ENCODE measurements at regions not wholly inside any gene's neighbourhood (a gene's known extent, or its start where the extent isn't known, plus 50 kb on each side); places are given as distances from the start of the nearest gene placed in this dataset.

DNA sequence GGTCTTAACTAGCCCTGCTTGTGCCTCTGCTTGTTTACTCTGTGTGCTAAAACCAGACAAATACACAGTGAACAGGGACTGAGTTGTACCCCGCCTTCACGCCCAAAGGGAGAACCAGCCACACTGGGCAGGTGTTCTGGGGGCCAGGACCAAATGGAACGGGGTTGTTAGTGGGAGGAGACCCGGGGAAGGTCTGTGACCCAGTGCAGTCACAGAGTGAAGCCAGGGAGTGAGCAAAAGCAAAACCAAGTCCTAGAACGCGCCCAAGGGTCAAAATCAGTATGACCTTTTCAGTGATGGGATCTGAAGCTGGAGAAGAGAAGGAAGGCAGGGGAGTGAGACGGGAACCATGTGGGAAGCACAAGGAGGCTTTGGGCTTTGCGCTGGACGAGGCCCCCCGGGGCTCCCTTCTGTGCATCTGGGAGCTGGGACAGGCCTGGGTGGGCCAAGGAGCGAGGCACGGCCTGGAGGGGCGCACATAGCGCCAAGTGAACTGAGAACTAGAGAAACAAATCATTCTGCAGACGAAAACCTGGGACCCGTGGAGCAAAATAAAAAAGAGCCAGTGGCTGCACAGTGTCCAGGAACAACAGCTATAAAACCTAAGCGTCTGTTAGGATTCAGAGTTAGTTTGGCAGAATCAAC, 78.3 kb upstream of the ALDH1A3 start:
- ChIA-PET POLR2A (no interaction called here), CTCF (ENCODE audit: low intra/inter-chr PET ratio) (no interaction called here)
- Histone ChIP-seq H3K27ac (ENCODE audit: extremely low read depth, low read depth, low read length) (no peak overlapping the region), H3K36me3 (ENCODE audit: control insufficient read depth, insufficient read depth, low read length) (no peaks in the 10 kb centered on the region), H3K9me1 (ENCODE audit: control insufficient read depth, insufficient read depth, low read length) (no peaks in the 10 kb centered on the region), H3K27me3 (ENCODE audit: control insufficient read depth in 2 of 2, insufficient read depth in 2 of 2, low read length in 2 of 2) (peaks cover 0 to 17% of the 10 kb centered on the region in 2 experiments; a peak in 2 of 5 replicates), H3K4me2 (ENCODE audit: insufficient read depth, low read length) (no peak overlapping the region), H4K20me1 (replicated peaks; ENCODE audit: control insufficient read depth, insufficient read depth, low read length) (no peaks in the 10 kb centered on the region; the same call in 1 of the 2 replicates), H2AFZ (ENCODE audit: low read depth, low read length) (no peak overlapping the region), H3K4me3 (no peak overlapping the region), H3K4me1 (replicated peaks in 1 of 2; ENCODE audit: control insufficient read depth in 2 of 2, insufficient read depth in 2 of 2, low read length in 2 of 2) (0 out of 5 replicates have a peak, but pooled peaks cover 0 to 3% of the 10 kb centered on the region in 2 experiments), H3K9ac (ENCODE audit: insufficient read depth in 1 of 2, low read depth in 2 of 2, low read length in 2 of 2) (no peak overlapping the region), H3K79me2 (ENCODE audit: control insufficient read depth, insufficient read depth, low read length) (no peaks in the 10 kb centered on the region), H3K9me3 (replicated peaks; ENCODE audit: control insufficient read depth, insufficient read depth, low read depth, low read length) (no peaks in the 10 kb centered on the region)
- BruUV-seq (replicated peaks), result no TSS peak
- intact Hi-C loops (cut with micrococcal nuclease), result no loop called here
- FAIRE-seq (no peak), DNase-seq (ENCODE audit: extremely low read depth in 1 of 4, low spot score in 3 of 4) (no peak), ATAC-seq (no peak)
- in situ Hi-C loops (cut with MboI), result no loop called here
- 0% methylated on average over 15 of the region's 17 CpGs for WGBS (ENCODE audit: insufficient coverage, low coverage, missing lambda C conversion rate)
- TF ChIP-seq HLTF (IDR thresholded peaks at IDR 0.05), result no peak
- no peak for TF ChIP-seq NR4A1 (CRISPR knock-in tag; IDR thresholded peaks at IDR 0.05)
- TF ChIP-seq NR4A1 (tag; IDR thresholded peaks at IDR 0.05), result no peak
- TF ChIP-seq HOXB6 (CRISPR knock-in tag; IDR thresholded peaks at IDR 0.05; ENCODE audit: borderline replicate concordance), result no peak
- no peak for TF ChIP-seq REST (IDR thresholded peaks at IDR 0.05; ENCODE audit: borderline replicate concordance)
- TF ChIP-seq REST (CRISPR knock-in tag; IDR thresholded peaks at IDR 0.05; ENCODE audit: low read depth), result no peak
- no peak for TF ChIP-seq RBM17 (IDR thresholded peaks at IDR 0.05; ENCODE audit: borderline replicate concordance, low read depth, low read length)
- TF ChIP-seq MTA2 (IDR thresholded peaks at IDR 0.05; ENCODE audit: low read depth), result no peak
- TF ChIP-seq SETDB1 (IDR thresholded peaks at IDR 0.05; ENCODE audit: low read length), result no peak
- no peak for TF ChIP-seq MTA1 (IDR thresholded peaks at IDR 0.05; ENCODE audit: borderline replicate concordance)
- TF ChIP-seq U2AF2 (optimal IDR thresholded peaks at IDR 0.05; ENCODE audit: low read depth, low read length), result no peak
- TF ChIP-seq ZNF23 (CRISPR knock-in tag; IDR thresholded peaks at IDR 0.05), result no peak
- TF ChIP-seq YBX1 (IDR thresholded peaks at IDR 0.05), result no peak
- TF ChIP-seq MAFG (tag; conservative IDR thresholded peaks at IDR 0.05), result no peak
- TF ChIP-seq DPF2 (IDR thresholded peaks at IDR 0.05), result no peak
- TF ChIP-seq TGIF2 (CRISPR knock-in tag; IDR thresholded peaks at IDR 0.05), result no peak
- TF ChIP-seq TRIM28 (IDR thresholded peaks at IDR 0.05), result no peak

All from K562 (cell line).